H1 (cell line): ENCODE measurements at regions not wholly inside any gene's neighbourhood (a gene's known extent, or its start where the extent isn't known, plus 50 kb on each side); places are given as distances from the start of the nearest gene placed in this dataset.

Experiments used
- CTCF ChIA-PET: fragments of 300-600 bp; sonication (Branson Sonifier 250); formaldehyde crosslinking; loops from one replicate; lab custom pipeline; 2021; ENCODE audit not compliant: partially characterized antibody; lab: Charles Lee
- POLR2A ChIA-PET: fragments of 300-600 bp; sonication (Branson Sonifier 250); formaldehyde crosslinking; loops from one replicate; lab custom pipeline; 2021; ENCODE audit warnings: inconsistent platforms; ENCODE audit not compliant: partially characterized antibody; lab: Charles Lee
- DNase-seq, 2 experiments: peaks; one replicate each; pipeline versions ENCODE4 v3.0.0 to v3.0.0-alpha.2; 2010 to 2022; ENCODE audit warnings: low spot score in 2 of 2, low read depth in 1 of 2, mixed read lengths in 1 of 2
- FAIRE-seq: peaks from 2 replicates; lab custom pipeline; 2011; peaks lifted over from hg19 to GRCh38; lab: Jason Lieb, UNC
- H2AFZ ChIP-seq: 2 replicates; pipeline ENCODE4 v1.8.1; 2012; ENCODE audit warnings: low read length, inconsistent platforms
- H2AK5ac ChIP-seq: 2 replicates; pipeline ENCODE4 v1.6.1; 2013; ENCODE audit warnings: low read depth, low read length
- H2BK120ac ChIP-seq: replicated peaks from 2 replicates; pipeline ENCODE3; 2013; ENCODE audit warnings: low read depth, low read length, inconsistent platforms
- H2BK12ac ChIP-seq: 2 replicates; pipeline ENCODE4 v1.6.1; 2013; ENCODE audit warnings: low read depth, low read length
- H2BK15ac ChIP-seq: 2 replicates; pipeline ENCODE4 v1.6.1; 2013; ENCODE audit warnings: low read length
- H2BK20ac ChIP-seq: 2 replicates; pipeline ENCODE4 v1.6.1; 2013; ENCODE audit warnings: low read length
- H2BK5ac ChIP-seq: 2 replicates; pipeline ENCODE4 v1.6.1; 2013; ENCODE audit warnings: low read depth, low read length
- H3K14ac ChIP-seq: 2 replicates; pipeline ENCODE4 v1.6.1; 2013; ENCODE audit warnings: inconsistent platforms; ENCODE audit not compliant: insufficient read length
- H3K18ac ChIP-seq: 2 replicates; pipeline ENCODE4 v1.6.1; 2013; ENCODE audit warnings: low read length; ENCODE audit errors: extremely low read depth
- H3K23ac ChIP-seq: 2 replicates; pipeline ENCODE4 v1.6.1; 2013; ENCODE audit warnings: inconsistent platforms; ENCODE audit not compliant: insufficient read length
- H3K23me2 ChIP-seq: 2 replicates; pipeline ENCODE4 v1.6.1; 2013; ENCODE audit warnings: low read depth, low read length
- H3K27ac ChIP-seq: 2 replicates; pipeline ENCODE4 v1.6.1; 2011; ENCODE audit warnings: low read depth, low read length, inconsistent platforms
- H3K27me3 ChIP-seq, 4 experiments: replicated peaks in 1 of 4; 1 replicate in 1 of 4; 2 replicates in 3 of 4; pipeline versions ENCODE4 v1.6.1 to v1.8.1; 2011 to 2013; ENCODE audit warnings: low read length in 3 of 4, mild to moderate bottlenecking in 3 of 4, inconsistent platforms in 2 of 4, mixed read lengths in 2 of 4, moderate library complexity in 1 of 4; ENCODE audit not compliant: control insufficient read depth in 3 of 4, insufficient read depth in 3 of 4; ENCODE audit errors: extremely low read depth in 1 of 4
- H3K36me3 ChIP-seq, 4 experiments: 2 replicates each; pipeline versions ENCODE4 v1.6.1 to v1.8.1; 2011 to 2013; ENCODE audit warnings: mild to moderate bottlenecking in 4 of 4, low read length in 3 of 4, moderate library complexity in 2 of 4, control low read depth in 1 of 4, inconsistent platforms in 1 of 4; ENCODE audit not compliant: insufficient read depth in 4 of 4, control insufficient read depth in 2 of 4
- H3K4ac ChIP-seq: replicated peaks from 2 replicates; pipeline ENCODE3; 2013; ENCODE audit warnings: low read length, low read depth, mixed read lengths, inconsistent platforms; ENCODE audit not compliant: insufficient read length
- H3K4me1 ChIP-seq, 4 experiments: replicated peaks in 1 of 4; 1 replicate in 1 of 4; 2 replicates in 3 of 4; pipeline versions ENCODE4 v1.6.1 to v1.8.1; 2011 to 2013; ENCODE audit warnings: low read length in 3 of 4, inconsistent platforms in 2 of 4, mixed read lengths in 1 of 4; ENCODE audit not compliant: insufficient read depth in 4 of 4, control insufficient read depth in 3 of 4
- H3K4me2 ChIP-seq, 2 experiments: 2 replicates each; pipeline versions ENCODE4 v1.6.1 to v1.8.1; 2011 to 2013; ENCODE audit warnings: low read depth in 2 of 2, low read length in 2 of 2, control low read depth in 1 of 2, inconsistent platforms in 1 of 2, mild to moderate bottlenecking in 1 of 2; ENCODE audit not compliant: insufficient read depth in 1 of 2
- H3K4me3 ChIP-seq, 4 experiments: fragments of 200-600, 300-600 bp in 1 of 4; sonication (generic), shearing (Covaris generic), sonication (Bioruptor Twin) in 1 of 4; 2 replicates each; pipeline versions ENCODE4 v1.5.1 to v1.8.1; 2011 to 2016; ENCODE audit warnings: low read length in 4 of 4, low read depth in 3 of 4, control low read depth in 2 of 4, inconsistent platforms in 2 of 4, mild to moderate bottlenecking in 2 of 4, mixed read lengths in 1 of 4, moderate library complexity in 1 of 4; ENCODE audit not compliant: insufficient read depth in 2 of 4; ENCODE audit errors: extremely low read depth in 1 of 4
- H3K56ac ChIP-seq: replicated peaks from 2 replicates; pipeline ENCODE3; 2013; ENCODE audit warnings: low read depth, mild to moderate bottlenecking, mixed read lengths, low read length, inconsistent platforms; ENCODE audit not compliant: insufficient read length
- H3K79me1 ChIP-seq: 2 replicates; pipeline ENCODE4 v1.6.1; 2013; ENCODE audit warnings: low read depth, low read length, control low read depth
- H3K79me2 ChIP-seq, 2 experiments: 2 replicates each; pipeline versions ENCODE4 v1.6.1 to v1.8.1; 2012 to 2013; ENCODE audit warnings: low read length in 2 of 2, mild to moderate bottlenecking in 2 of 2, inconsistent platforms in 1 of 2; ENCODE audit not compliant: insufficient read depth in 2 of 2, control insufficient read depth in 1 of 2
- H3K9ac ChIP-seq, 4 experiments: replicated peaks in 1 of 4; 1 replicate in 1 of 4; 2 replicates in 3 of 4; pipeline versions ENCODE4 v1.6.1 to v1.8.1; 2011 to 2013; ENCODE audit warnings: low read depth in 3 of 4, low read length in 3 of 4, control low read depth in 2 of 4, mild to moderate bottlenecking in 2 of 4, moderate library complexity in 2 of 4, inconsistent platforms in 1 of 4; ENCODE audit errors: extremely low read depth in 1 of 4
- H3K9me3 ChIP-seq, 2 experiments: 2 replicates each; pipeline versions ENCODE4 v1.6.1 to v1.8.1; 2012 to 2013; ENCODE audit warnings: mild to moderate bottlenecking in 2 of 2, moderate library complexity in 2 of 2, control low read depth in 1 of 2, inconsistent platforms in 1 of 2, low read depth in 1 of 2, low read length in 1 of 2, mixed read lengths in 1 of 2; ENCODE audit not compliant: insufficient read depth in 2 of 2
- H4K20me1 ChIP-seq, 2 experiments: replicated peaks in 1 of 2; 2 replicates each; pipeline versions ENCODE3 to v1.8.1; 2011 to 2013; ENCODE audit warnings: inconsistent platforms in 2 of 2, low read length in 2 of 2, mild to moderate bottlenecking in 1 of 2; ENCODE audit not compliant: insufficient read depth in 2 of 2, control insufficient read depth in 1 of 2
- H4K5ac ChIP-seq: 2 replicates; pipeline ENCODE4 v1.6.1; 2013; ENCODE audit warnings: low read length, low read depth, mixed read lengths, inconsistent platforms; ENCODE audit not compliant: insufficient read length
- H4K8ac ChIP-seq: 2 replicates; pipeline ENCODE4 v1.8.0; 2013; ENCODE audit warnings: mild to moderate bottlenecking, moderate library complexity, low read length, inconsistent platforms; ENCODE audit not compliant: insufficient read depth; ENCODE audit errors: extremely low read depth
- H4K91ac ChIP-seq: replicated peaks from 2 replicates; pipeline ENCODE3; 2013; ENCODE audit warnings: low read length, mixed read lengths, inconsistent platforms; ENCODE audit not compliant: insufficient read length
- BACH1 ChIP-seq: IDR thresholded peaks from 2 replicates; pipeline ENCODE4 v1.6.1; 2012; ENCODE audit warnings: low read length, improper control_type of control experiment
- CEBPB ChIP-seq: IDR thresholded peaks from 2 replicates; pipeline ENCODE4 v1.6.1; 2012; ENCODE audit warnings: low read depth, low read length
- CHD2 ChIP-seq: IDR thresholded peaks from 2 replicates; pipeline ENCODE4 v1.6.1; 2012; ENCODE audit warnings: low read length, improper control_type of control experiment
- CTBP2 ChIP-seq: IDR thresholded peaks from 2 replicates; pipeline ENCODE4 v1.7.0; 2011; ENCODE audit warnings: borderline replicate concordance, mild to moderate bottlenecking, moderate library complexity, mixed read lengths, low read length; ENCODE audit not compliant: insufficient read depth, insufficient read length
- EGR1 ChIP-seq: IDR thresholded peaks from 2 replicates; pipeline ENCODE4 v1.6.1; 2011; ENCODE audit warnings: low read depth, low read length, borderline replicate concordance
- EP300 ChIP-seq, 2 experiments: IDR thresholded peaks; 1 replicate in 1 of 2; 2 replicates in 1 of 2; pipeline ENCODE4 v1.6.1; 2011 to 2012; ENCODE audit warnings: low read depth in 2 of 2, low read length in 2 of 2, mild to moderate bottlenecking in 2 of 2, borderline replicate concordance in 1 of 2, inconsistent platforms in 1 of 2, moderate library complexity in 1 of 2
- KDM4A ChIP-seq: IDR thresholded peaks from one replicate; pipeline ENCODE4 v1.7.1; 2012; ENCODE audit warnings: low read depth, mild to moderate bottlenecking, moderate library complexity, low read length, inconsistent platforms; ENCODE audit not compliant: severe bottlenecking
- MAX ChIP-seq: IDR thresholded peaks from 2 replicates; pipeline ENCODE4 v1.6.1; 2012; ENCODE audit warnings: inconsistent platforms
- NANOG ChIP-seq: IDR thresholded peaks from 2 replicates; pipeline ENCODE4 v1.6.1; 2011; ENCODE audit warnings: low read length, low read depth, mild to moderate bottlenecking, inconsistent platforms; ENCODE audit not compliant: insufficient read depth, poor library complexity, severe bottlenecking
- TAF1 ChIP-seq: IDR thresholded peaks from 2 replicates; pipeline ENCODE4 v1.6.1; 2011; ENCODE audit warnings: mild to moderate bottlenecking, low read depth, low read length
- TAF7 ChIP-seq: optimal IDR thresholded peaks from 2 replicates; pipeline ENCODE3; 2011; ENCODE audit warnings: low read depth, mild to moderate bottlenecking, inconsistent platforms, low read length, moderate library complexity, borderline replicate concordance
- YY1 ChIP-seq: IDR thresholded peaks from 2 replicates; pipeline ENCODE4 v1.6.1; 2011; ENCODE audit warnings: low read depth, mild to moderate bottlenecking, low read length
- whole genome bisulfite sequencing, 2 experiments: shearing (Covaris generic) in 1 of 2; methylation state at CpG; one replicate each; pipeline versions ENCODE4 v1.1.6 to v1.1.7; 2013 to 2015; ENCODE audit warnings: low lambda C conversion rate in 2 of 2, mixed read lengths in 2 of 2, inconsistent platforms in 1 of 2, low coverage in 1 of 2, missing lambda C conversion rate in 1 of 2; ENCODE audit not compliant: insufficient replicate concordance in 2 of 2, insufficient coverage in 1 of 2, insufficient read length in 1 of 2; ENCODE audit errors: extremely low coverage in 1 of 2, missing lambda C conversion rate in 1 of 2; 5-methylcytosine and 5-hydroxymethylcytosine counted together

GRCh38 chr22:49527611-49528419, 299.9 kb downstream of the BRD1 start:
- H4K91ac ChIP-seq: peak overlapping the region; percentile 79
- ChIA-PET POLR2A (interaction anchor here (1.5 kb wide), 1 partner anchor 9 kb away, joined by 3 read pairs; no protein-coding TSS in a partner anchor), CTCF (interaction anchor here (0.6 to 1.3 kb wide), 2 partner anchors 20 to 54 kb away, joined by 3 read pairs; no protein-coding TSS in a partner anchor)
- no peak overlapping the region for H2AFZ ChIP-seq
- FAIRE-seq (no peak), DNase-seq (no peak)
- H3K18ac ChIP-seq: no peak overlapping the region; the same call in 1 of the 2 replicates
- H2BK120ac ChIP-seq: no peak overlapping the region
- H3K9ac ChIP-seq: no peak overlapping the region
- no peak overlapping the region for H4K5ac ChIP-seq
- H3K9me3 ChIP-seq: no peaks in the 10 kb centered on the region; a peak in 1 of 4 replicates
- peaks cover 0 to 17% (median 7%) of the 10 kb centered on the region in 4 experiments; a peak in 6 of 7 replicates for H3K4me1 ChIP-seq
- H2BK15ac ChIP-seq: no peak overlapping the region; the same call in none of the 2 replicates
- H3K27me3 ChIP-seq: no peaks in the 10 kb centered on the region
- H2AK5ac ChIP-seq: 0 out of 2 replicates have a peak overlapping the region, but pooled peaks have one; percentile 84
- no peak overlapping the region for H3K56ac ChIP-seq
- no peak overlapping the region for H3K14ac ChIP-seq
- no peak overlapping the region for H4K8ac ChIP-seq
- no peak overlapping the region for H3K4me3 ChIP-seq
- H3K4ac ChIP-seq: no peak overlapping the region
- H3K36me3 ChIP-seq: no peaks in the 10 kb centered on the region
- no peaks in the 10 kb centered on the region; a peak in 1 of 4 replicates for H3K79me2 ChIP-seq
- 0 out of 2 replicates have a peak overlapping the region, but pooled peaks have one; percentile 37 for H2BK5ac ChIP-seq
- peaks cover 0 to 2% of the 10 kb centered on the region in 2 experiments for H4K20me1 ChIP-seq
- H3K23ac ChIP-seq: peak overlapping the region; percentile 19
- H3K4me2 ChIP-seq: no peak overlapping the region
- H2BK12ac ChIP-seq: peak overlapping the region; percentile 18
- no peaks in the 10 kb centered on the region; the same call in 1 of the 2 replicates for H3K79me1 ChIP-seq
- no peak overlapping the region for H3K27ac ChIP-seq
- 0 out of 2 replicates have a peak, but pooled peaks cover 2% of the 10 kb centered on the region for H3K23me2 ChIP-seq
- WGBS, 2 experiments: 84% methylated on average over 17 of the region's 17 CpGs; no CpG with 5 or more reads in 1 of the 2 experiments
- peak overlapping the region; percentile 86 for H2BK20ac ChIP-seq
- TF ChIP-seq TAF7 (no peak), BACH1 (no peak), CTBP2 (no peak), NANOG (no peak), MAX (no peak), YY1 (no peak), EGR1 (no peak), CHD2 (no peak), EP300 (IDR thresholded peaks at IDR 0.05; ENCODE audit: borderline replicate concordance in 1 of 2, low read depth in 2 of 2, low read length in 2 of 2) (no peak), TAF1 (no peak), KDM4A (no peak), CEBPB (no peak)
